ENCODE measurements at regions not wholly inside any gene's neighbourhood (a gene's known extent, or its start where the extent isn't known, plus 50 kb on each side); places are given as distances from the start of the nearest gene placed in this dataset.

DNA sequence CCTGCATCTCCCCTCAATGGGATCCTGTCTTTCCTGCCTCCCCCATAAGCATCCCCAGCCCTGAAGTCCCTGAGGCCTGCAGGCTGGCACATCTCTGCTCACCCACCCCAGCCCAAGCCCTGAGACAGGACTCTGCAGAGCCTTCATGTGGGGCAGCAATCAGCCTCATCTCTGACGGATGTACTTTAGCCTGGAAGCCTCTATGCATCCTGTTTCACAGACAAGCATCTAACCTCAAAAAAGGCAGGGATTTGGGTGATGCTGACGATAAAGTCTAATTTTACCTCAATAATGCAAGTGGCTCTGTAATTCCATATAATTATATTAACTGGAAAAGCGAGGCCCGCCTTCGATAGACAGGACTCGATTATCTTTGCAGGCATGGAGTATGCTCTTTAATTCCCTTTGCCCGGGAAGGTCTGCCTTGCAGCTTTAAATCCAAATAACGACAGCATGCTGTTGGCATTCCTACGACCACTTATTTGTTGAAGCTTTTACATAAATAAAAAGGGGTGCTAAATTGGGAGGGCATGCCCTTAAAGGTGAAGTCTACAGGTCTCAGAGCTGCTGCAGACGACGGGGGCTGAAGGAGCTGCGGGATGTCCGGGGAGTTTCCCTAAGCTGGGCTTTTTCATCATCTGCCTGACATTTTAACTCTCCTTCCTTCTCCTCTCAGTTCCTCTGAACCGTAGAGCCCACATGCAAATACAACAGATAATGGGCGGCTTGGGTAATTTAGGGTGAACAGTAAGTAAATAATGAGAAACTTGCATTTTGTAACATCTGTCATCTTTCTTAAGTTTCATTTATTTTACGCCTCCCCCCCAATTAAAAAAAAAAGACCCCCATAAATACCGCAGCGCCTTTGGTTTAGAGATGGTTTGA lies 211.5 kb downstream of the URI1 start:
- peak; percentile 56 for DNase-seq (ENCODE audit: low spot score)

- no peak for DNase-seq (ENCODE audit: low spot score)
Measured at GRCh38 chr19:30154410-30154809, 212.4 kb downstream of the URI1 start.

GRCh38 chr19:30155381-30156200 lies 213.6 kb downstream of the URI1 start:
- no peak for DNase-seq (ENCODE audit: low spot score)

- DNase-seq (ENCODE audit: low spot score), result no peak
Measured at GRCh38 chr19:30156646-30157045, 214.6 kb downstream of the URI1 start.

GRCh38 chr19:30158067-30158892 lies 213.9 kb upstream of the ZNF536 start:
- DNase-seq (ENCODE audit: low spot score), result no peak

DNA sequence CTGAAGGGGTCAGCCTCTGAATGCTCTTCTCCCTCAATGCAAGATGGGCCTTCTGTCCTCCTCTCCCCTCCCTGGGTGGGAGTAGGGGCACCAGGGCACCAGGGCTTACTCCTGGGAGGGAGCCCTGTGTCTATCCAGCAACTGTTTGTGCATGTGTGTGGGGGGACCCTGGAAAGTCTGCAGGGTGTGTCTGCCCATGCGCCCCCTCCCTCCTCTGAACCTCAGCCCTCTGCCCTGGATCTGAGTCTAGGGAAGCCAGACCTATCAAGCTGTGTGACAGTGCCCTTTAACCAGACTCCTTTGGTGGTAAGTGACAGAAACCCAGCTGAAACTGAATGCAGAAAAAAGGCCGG lies 213.3 kb upstream of the ZNF536 start:
- no peak for DNase-seq (ENCODE audit: low spot score)

DNA sequence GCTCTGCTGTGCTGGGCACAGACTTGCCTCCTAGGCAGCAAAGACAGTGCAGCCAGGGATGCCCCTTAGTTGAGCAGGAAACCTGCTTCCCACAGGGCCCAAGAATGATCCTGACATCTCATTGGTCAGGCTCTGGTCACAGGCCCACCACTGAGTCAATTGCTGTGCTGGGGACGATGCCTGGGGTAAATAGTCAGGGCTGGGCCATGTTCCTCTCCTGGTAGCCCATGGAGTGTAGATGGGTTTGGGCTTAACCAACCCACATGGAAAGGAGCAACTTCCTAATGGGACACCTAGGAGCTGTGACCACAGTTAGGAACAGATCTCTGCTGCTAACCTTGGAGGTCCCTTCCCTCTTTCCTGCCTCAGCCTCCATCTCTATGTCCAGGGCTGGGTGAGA lies 212.5 kb upstream of the ZNF536 start:
- DNase-seq (ENCODE audit: low spot score), result no peak

DNA sequence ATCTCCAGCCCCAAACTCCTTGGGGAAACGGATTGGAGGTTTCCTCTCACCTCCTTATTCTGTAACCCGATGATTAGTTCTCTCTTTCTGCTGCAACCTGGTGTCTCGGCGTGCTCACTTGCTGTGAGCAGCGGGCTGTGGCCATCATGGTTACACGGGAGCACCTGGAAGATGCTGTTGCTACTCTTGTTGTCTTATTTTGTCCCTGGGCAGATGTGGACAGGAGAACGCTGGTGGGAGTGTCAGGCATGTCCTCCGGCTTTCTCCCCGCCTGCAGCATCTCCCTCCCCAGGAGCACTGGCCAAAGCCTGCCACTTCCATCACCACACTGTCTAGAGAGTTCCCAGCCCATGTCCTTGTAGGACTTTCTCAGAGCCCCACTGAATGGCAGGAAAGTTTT lies 211.8 kb upstream of the ZNF536 start:
- no peak for DNase-seq (ENCODE audit: low spot score)

DNA sequence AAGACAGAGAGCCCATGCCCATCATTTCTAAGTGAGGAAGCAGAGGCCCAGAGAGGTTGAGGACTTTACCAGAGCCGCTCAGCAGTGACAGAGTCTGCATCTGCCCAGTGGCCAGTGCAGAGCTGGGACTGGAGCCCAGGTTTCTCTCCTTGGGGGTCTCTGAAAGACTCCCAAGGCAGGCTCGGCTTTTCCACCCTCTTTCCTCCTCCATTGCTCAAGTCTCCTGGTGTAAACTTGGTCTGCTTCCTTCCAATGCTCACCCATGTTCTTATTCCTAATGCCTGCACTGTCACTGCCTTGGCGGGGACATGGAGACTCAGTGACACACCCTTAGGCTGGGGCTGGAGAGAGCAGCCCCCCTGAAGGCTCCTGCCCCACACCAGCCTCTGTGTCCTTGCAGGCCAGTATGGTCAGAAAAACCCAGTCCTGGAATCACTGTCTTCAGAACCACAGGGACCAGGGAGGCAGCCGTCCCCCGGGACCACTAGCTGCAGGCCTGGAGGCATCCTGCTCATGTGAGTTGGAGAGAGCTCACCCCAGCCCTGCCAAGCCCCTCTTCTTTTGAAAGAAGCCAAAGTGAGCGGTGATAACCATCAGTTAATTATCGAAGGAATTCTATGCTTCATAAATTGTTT lies 211.0 kb upstream of the ZNF536 start:
- DNase-seq (ENCODE audit: low spot score), result no peak

DNA sequence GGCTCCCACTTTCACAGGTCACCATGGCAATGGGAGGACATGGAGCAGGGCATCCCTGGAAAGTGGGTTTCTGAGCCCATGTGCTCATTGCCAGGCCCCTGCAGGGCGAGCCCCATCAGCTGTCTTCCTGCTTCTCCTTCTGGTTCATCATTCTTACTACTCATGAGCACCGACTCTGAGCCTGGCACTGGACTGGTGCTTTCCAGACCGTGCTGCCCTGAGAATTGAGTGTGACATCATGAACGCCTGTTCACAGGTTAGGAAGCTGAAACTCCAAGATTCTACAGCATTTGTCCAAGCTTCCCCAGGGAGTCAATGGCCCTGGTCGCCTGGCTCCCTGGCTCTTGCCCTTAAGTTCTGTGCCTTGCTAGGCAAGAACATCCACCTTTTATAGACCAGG lies 210.4 kb upstream of the ZNF536 start:
- no peak for DNase-seq (ENCODE audit: low spot score)

- DNase-seq (ENCODE audit: low spot score), result no peak
Measured at GRCh38 chr19:30162718-30163117, 209.5 kb upstream of the ZNF536 start.

GRCh38 chr19:30163663-30164062 lies 208.5 kb upstream of the ZNF536 start:
- no peak for DNase-seq (ENCODE audit: low spot score)

- no peak for DNase-seq (ENCODE audit: low spot score)
Measured at GRCh38 chr19:30165228-30165813, 206.9 kb upstream of the ZNF536 start.

DNA sequence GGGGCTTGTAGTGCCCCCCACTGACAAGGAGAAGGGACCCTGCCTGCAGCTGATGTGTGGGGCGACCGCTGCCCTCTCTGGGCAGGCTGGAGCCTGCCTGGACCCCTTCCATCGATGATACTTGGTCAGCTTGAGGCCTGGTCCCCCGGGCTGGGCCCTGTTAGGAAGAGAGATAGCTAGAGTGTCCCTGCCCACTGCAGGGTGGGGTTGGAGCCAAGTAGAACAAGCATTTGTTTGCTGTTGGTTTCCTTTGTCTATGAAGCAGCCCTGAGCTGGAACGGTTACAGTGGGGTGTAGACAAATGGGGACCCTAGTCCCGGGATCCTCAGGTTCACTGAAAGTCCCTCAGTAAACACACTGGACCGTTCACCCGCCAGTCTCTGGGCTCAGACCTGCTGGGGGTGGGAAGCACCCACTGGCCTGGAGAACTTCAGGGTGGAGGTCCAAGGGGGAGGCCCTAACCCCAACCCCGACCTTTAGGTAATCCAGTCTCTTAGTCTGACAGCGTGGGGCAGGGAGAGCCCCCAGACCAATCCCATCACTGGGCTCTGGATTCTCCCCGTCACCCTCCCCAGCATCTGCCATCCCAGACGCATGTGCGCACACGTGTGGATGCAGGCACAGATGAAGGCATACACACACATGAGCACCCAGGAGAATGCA lies 204.8 kb upstream of the ZNF536 start:
- no peak for DNase-seq (ENCODE audit: low spot score)

GRCh38 chr19:30167976-30168635 lies 204.1 kb upstream of the ZNF536 start:
- no peak for DNase-seq (ENCODE audit: low spot score)

DNA sequence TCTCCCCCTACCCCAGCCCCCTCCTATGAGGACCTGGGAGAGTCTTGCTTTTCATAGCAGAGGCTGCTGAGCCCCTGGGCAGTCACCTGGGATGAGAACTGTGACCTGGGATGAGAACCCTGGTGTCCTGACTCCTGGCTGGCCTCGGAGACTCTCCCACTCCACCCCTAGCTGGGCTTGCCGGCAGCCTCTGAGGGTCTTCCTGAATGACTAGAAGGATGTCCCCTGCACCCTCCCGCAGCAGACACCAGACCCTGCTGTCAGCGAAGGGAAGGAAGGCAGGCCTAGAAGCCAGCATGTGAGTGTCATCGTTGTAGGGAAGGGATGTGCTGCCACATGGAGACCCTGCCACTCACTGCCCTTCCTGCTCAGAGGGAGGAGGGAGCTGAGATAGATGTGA lies 203.4 kb upstream of the ZNF536 start:
- no peak for DNase-seq (ENCODE audit: low spot score)

GRCh38 chr19:30169196-30169900 lies 202.8 kb upstream of the ZNF536 start:
- no peak for DNase-seq (ENCODE audit: low spot score)

- DNase-seq (ENCODE audit: low spot score), result no peak
Measured at GRCh38 chr19:30170081-30170480, 202.1 kb upstream of the ZNF536 start.

GRCh38 chr19:30170495-30171137 lies 201.6 kb upstream of the ZNF536 start:
- no peak for DNase-seq (ENCODE audit: low spot score)
